Liver (tissue), 8 donors: ENCODE measurements at regions not wholly inside any gene's neighbourhood (a gene's known extent, or its start where the extent isn't known, plus 50 kb on each side); places are given as distances from the start of the nearest gene placed in this dataset.

Source experiments
- DNase-seq: peaks from one replicate; pipeline ENCODE4 v3.0.0-alpha.2; 2017; ENCODE audit warnings: low spot score
- H3K27ac ChIP-seq, 2 donors: one replicate each; pipeline ENCODE4 v1.7.0; 2013; ENCODE audit warnings: inconsistent platforms in 2 of 2, low read length in 2 of 2, control low read depth in 1 of 2, low read depth in 1 of 2, mild to moderate bottlenecking in 1 of 2
- H3K27me3 ChIP-seq, 4 donors: one replicate each; pipeline versions ENCODE4 v1.6.1 to v1.7.0; 2013; ENCODE audit warnings: low read length in 3 of 4, inconsistent platforms in 1 of 4, mild to moderate bottlenecking in 1 of 4, moderate library complexity in 1 of 4; ENCODE audit not compliant: control insufficient read depth in 4 of 4, insufficient read depth in 4 of 4
- H3K36me3 ChIP-seq, 4 donors: one replicate each; pipeline versions ENCODE4 v1.6.1 to v1.7.0; 2013; ENCODE audit warnings: low read length in 3 of 4, mild to moderate bottlenecking in 3 of 4, low read depth in 1 of 4, moderate library complexity in 1 of 4; ENCODE audit not compliant: control insufficient read depth in 4 of 4, insufficient read depth in 3 of 4
- H3K4me1 ChIP-seq, 4 donors: one replicate each; pipeline versions ENCODE4 v1.6.1 to v1.7.0; 2013; ENCODE audit warnings: low read length in 3 of 4, mild to moderate bottlenecking in 3 of 4, moderate library complexity in 1 of 4; ENCODE audit not compliant: control insufficient read depth in 4 of 4, insufficient read depth in 4 of 4
- H3K4me3 ChIP-seq, 3 donors: one replicate each; pipeline versions ENCODE4 v1.6.1 to v1.7.0; 2013; ENCODE audit warnings: low read length in 3 of 3, control low read depth in 1 of 3, low read depth in 1 of 3, mild to moderate bottlenecking in 1 of 3
- H3K9ac ChIP-seq, 2 donors: one replicate each; pipeline ENCODE4 v1.7.0; 2013; ENCODE audit warnings: low read length in 2 of 2, mild to moderate bottlenecking in 2 of 2, moderate library complexity in 2 of 2, control low read depth in 1 of 2, low read depth in 1 of 2
- H3K9me3 ChIP-seq, 4 donors: one replicate each; pipeline versions ENCODE4 v1.6.1 to v1.7.0; 2013; ENCODE audit warnings: low read length in 3 of 4; ENCODE audit not compliant: control insufficient read depth in 4 of 4
- EGR1 ChIP-seq, 2 donors: IDR thresholded peaks; 2 replicates each; pipeline ENCODE4 v1.6.1; 2016 to 2018; ENCODE audit warnings: antibody characterized with exemption in 2 of 2, low read depth in 2 of 2
- GABPA ChIP-seq, 2 donors: IDR thresholded peaks in 1 of 2; conservative IDR thresholded peaks in 1 of 2; 2 replicates each; pipeline ENCODE4 v1.6.1; 2016; ENCODE audit warnings: antibody characterized with exemption in 2 of 2, mild to moderate bottlenecking in 1 of 2, moderate library complexity in 1 of 2
- HNF4A ChIP-seq, 2 donors: conservative IDR thresholded peaks; 2 replicates each; pipeline ENCODE4 v1.6.1; 2016; ENCODE audit warnings: antibody characterized with exemption in 2 of 2, mild to moderate bottlenecking in 2 of 2
- NR2F2 ChIP-seq: IDR thresholded peaks from 2 replicates; pipeline ENCODE4 v1.6.1; 2016; ENCODE audit warnings: antibody characterized with exemption
- RAD21 ChIP-seq, 2 donors: IDR thresholded peaks; 2 replicates each; pipeline ENCODE4 v1.6.1; 2016; ENCODE audit warnings: antibody characterized with exemption in 2 of 2, mild to moderate bottlenecking in 2 of 2
- RXRA ChIP-seq, 2 donors: IDR thresholded peaks; 2 replicates each; pipeline ENCODE4 v1.6.1; 2017 to 2018; ENCODE audit warnings: antibody characterized with exemption in 2 of 2, mild to moderate bottlenecking in 1 of 2
- SP1 ChIP-seq: IDR thresholded peaks from 2 replicates; pipeline ENCODE4 v1.6.1; 2018; ENCODE audit warnings: antibody characterized with exemption, mild to moderate bottlenecking
- YY1 ChIP-seq: IDR thresholded peaks from 2 replicates; pipeline ENCODE4 v1.6.1; 2016; ENCODE audit warnings: antibody characterized with exemption, mild to moderate bottlenecking
- WGBS: extraction: QIAGEN DNeasy Blood & Tissue Kit; methylation state at CpG from one replicate; pipeline ENCODE4 v1.1.7; 2013; 5-methylcytosine and 5-hydroxymethylcytosine counted together
- TF ChIP-seq, protein P1 (sequence below): IDR thresholded peaks from 2 replicates; pipeline ENCODE4 v1.6.1; 2016; ENCODE audit warnings: antibody characterized with exemption
- TF ChIP-seq, protein P2 (sequence below): IDR thresholded peaks from 2 replicates; pipeline ENCODE4 v1.6.1; 2016; ENCODE audit warnings: antibody characterized with exemption
- TF ChIP-seq, protein P3 (sequence below): IDR thresholded peaks from 2 replicates; pipeline ENCODE4 v1.6.1; 2016; ENCODE audit warnings: antibody characterized with exemption, mild to moderate bottlenecking
- TF ChIP-seq, protein P4 (sequence below): fragments of 150-350 bp; IDR thresholded peaks from 2 replicates; pipeline ENCODE4 v1.5.1; 2017; ENCODE audit warnings: improper control_type of control experiment, low read depth, low read length; ENCODE audit not compliant: missing input control
- donor health status: healthy.
- donor health status: healthy.
- donor health status: healthy.
- donor health status: healthy.
- donor health status: healthy.

DNA sequence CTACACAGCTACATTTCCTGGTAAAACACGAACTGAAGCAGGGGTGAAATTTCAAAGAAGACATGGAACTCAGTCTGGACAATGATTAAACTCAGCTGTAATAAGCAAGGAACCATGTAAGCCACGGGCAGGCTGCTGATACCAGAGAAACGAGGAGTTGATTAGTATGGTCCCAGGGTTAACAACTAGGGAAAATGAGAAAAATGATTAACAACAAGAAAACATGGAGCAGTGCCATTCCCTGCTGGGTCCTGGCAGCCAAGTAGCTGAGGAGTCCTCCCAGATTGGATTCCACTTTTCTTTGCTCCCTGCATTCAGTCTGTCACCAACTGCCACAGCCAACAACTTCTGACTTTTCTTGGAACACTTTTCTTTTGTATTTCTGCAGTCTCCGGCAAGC lies 517.0 kb upstream of the KLHL29 start:
- Histone ChIP-seq H3K9ac (no peak overlapping the region), H3K4me1 (no peaks in the 10 kb centered on the region), H3K36me3 (no peaks in the 10 kb centered on the region), H3K27ac (no peak overlapping the region), H3K9me3 (no peaks in the 10 kb centered on the region), H3K4me3 (no peak overlapping the region), H3K27me3 (no peaks in the 10 kb centered on the region)
- no peak for DNase-seq
- WGBS = 31% methylated on average over 4 of the region's 4 CpGs
- TF ChIP-seq, protein P1, sequence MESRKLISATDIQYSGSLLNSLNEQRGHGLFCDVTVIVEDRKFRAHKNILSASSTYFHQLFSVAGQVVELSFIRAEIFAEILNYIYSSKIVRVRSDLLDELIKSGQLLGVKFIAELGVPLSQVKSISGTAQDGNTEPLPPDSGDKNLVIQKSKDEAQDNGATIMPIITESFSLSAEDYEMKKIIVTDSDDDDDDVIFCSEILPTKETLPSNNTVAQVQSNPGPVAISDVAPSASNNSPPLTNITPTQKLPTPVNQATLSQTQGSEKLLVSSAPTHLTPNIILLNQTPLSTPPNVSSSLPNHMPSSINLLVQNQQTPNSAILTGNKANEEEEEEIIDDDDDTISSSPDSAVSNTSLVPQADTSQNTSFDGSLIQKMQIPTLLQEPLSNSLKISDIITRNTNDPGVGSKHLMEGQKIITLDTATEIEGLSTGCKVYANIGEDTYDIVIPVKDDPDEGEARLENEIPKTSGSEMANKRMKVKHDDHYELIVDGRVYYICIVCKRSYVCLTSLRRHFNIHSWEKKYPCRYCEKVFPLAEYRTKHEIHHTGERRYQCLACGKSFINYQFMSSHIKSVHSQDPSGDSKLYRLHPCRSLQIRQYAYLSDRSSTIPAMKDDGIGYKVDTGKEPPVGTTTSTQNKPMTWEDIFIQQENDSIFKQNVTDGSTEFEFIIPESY = no peak
- TF ChIP-seq, protein P2, sequence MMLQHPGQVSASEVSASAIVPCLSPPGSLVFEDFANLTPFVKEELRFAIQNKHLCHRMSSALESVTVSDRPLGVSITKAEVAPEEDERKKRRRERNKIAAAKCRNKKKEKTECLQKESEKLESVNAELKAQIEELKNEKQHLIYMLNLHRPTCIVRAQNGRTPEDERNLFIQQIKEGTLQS = no peak
- TF ChIP-seq YY1 = no peak
- no peak for TF ChIP-seq RXRA (IDR thresholded peaks at IDR 0.05)
- TF ChIP-seq RAD21 (IDR thresholded peaks at IDR 0.05) = no peak
- TF ChIP-seq EGR1 (IDR thresholded peaks at IDR 0.05; ENCODE audit: low read depth in 2 of 2) = no peak
- TF ChIP-seq HNF4A (conservative IDR thresholded peaks at IDR 0.05) = no peak
- TF ChIP-seq NR2F2 = no peak

DNA sequence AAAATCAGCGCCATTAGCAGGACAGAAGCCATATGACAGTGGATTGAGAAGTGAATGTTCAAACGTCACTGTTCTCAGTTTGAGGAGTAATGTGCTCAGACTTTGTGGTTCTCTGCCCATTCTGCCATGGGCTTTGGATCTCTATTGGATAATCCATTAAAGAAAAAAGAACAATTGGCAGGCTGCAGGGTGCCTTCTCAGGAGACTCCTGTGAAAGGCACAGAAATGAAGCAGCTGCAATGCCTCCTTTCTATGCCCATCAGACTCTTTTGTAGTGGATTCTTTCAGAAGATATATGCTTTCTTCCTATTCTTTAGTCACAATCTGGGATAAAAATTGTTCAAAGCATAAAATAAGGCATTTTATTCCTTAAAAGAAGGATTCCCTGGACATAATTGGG lies 506.9 kb upstream of the KLHL29 start:
- Histone ChIP-seq H3K4me3 (no peak overlapping the region), H3K9ac (no peak overlapping the region), H3K27ac (no peak overlapping the region), H3K27me3 (no peaks in the 10 kb centered on the region), H3K36me3 (no peaks in the 10 kb centered on the region), H3K9me3 (no peaks in the 10 kb centered on the region), H3K4me1 (no peaks in the 10 kb centered on the region)
- no peak for DNase-seq
- TF ChIP-seq EGR1 (IDR thresholded peaks at IDR 0.05; ENCODE audit: low read depth in 2 of 2) (no peak), RAD21 (IDR thresholded peaks at IDR 0.05) (no peak), SP1 (no peak), GABPA (IDR thresholded peaks at IDR 0.05 in 1 of 2, conservative IDR thresholded peaks at IDR 0.05 in 1 of 2) (no peak)
- TF ChIP-seq, protein P3, sequence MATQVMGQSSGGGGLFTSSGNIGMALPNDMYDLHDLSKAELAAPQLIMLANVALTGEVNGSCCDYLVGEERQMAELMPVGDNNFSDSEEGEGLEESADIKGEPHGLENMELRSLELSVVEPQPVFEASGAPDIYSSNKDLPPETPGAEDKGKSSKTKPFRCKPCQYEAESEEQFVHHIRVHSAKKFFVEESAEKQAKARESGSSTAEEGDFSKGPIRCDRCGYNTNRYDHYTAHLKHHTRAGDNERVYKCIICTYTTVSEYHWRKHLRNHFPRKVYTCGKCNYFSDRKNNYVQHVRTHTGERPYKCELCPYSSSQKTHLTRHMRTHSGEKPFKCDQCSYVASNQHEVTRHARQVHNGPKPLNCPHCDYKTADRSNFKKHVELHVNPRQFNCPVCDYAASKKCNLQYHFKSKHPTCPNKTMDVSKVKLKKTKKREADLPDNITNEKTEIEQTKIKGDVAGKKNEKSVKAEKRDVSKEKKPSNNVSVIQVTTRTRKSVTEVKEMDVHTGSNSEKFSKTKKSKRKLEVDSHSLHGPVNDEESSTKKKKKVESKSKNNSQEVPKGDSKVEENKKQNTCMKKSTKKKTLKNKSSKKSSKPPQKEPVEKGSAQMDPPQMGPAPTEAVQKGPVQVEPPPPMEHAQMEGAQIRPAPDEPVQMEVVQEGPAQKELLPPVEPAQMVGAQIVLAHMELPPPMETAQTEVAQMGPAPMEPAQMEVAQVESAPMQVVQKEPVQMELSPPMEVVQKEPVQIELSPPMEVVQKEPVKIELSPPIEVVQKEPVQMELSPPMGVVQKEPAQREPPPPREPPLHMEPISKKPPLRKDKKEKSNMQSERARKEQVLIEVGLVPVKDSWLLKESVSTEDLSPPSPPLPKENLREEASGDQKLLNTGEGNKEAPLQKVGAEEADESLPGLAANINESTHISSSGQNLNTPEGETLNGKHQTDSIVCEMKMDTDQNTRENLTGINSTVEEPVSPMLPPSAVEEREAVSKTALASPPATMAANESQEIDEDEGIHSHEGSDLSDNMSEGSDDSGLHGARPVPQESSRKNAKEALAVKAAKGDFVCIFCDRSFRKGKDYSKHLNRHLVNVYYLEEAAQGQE = no peak
- TF ChIP-seq, protein P2 = no peak
- TF ChIP-seq, protein P4, sequence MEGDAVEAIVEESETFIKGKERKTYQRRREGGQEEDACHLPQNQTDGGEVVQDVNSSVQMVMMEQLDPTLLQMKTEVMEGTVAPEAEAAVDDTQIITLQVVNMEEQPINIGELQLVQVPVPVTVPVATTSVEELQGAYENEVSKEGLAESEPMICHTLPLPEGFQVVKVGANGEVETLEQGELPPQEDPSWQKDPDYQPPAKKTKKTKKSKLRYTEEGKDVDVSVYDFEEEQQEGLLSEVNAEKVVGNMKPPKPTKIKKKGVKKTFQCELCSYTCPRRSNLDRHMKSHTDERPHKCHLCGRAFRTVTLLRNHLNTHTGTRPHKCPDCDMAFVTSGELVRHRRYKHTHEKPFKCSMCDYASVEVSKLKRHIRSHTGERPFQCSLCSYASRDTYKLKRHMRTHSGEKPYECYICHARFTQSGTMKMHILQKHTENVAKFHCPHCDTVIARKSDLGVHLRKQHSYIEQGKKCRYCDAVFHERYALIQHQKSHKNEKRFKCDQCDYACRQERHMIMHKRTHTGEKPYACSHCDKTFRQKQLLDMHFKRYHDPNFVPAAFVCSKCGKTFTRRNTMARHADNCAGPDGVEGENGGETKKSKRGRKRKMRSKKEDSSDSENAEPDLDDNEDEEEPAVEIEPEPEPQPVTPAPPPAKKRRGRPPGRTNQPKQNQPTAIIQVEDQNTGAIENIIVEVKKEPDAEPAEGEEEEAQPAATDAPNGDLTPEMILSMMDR = no peak
- WGBS = 86% methylated on average over 2 of the region's 2 CpGs
